Vagina (tissue), 2 donors: ENCODE measurements at regions not wholly inside any gene's neighbourhood (a gene's known extent, or its start where the extent isn't known, plus 50 kb on each side); places are given as distances from the start of the nearest gene placed in this dataset.

Experiments
- DNase-seq, 2 donors: peaks; one replicate each; pipeline ENCODE4 v3.0.0-alpha.2; 2017; ENCODE audit errors: extremely low spot score in 2 of 2
- H3K27ac ChIP-seq: fragments of 200-600 bp; sonication (generic); one replicate; pipeline ENCODE4 v1.5.1; 2019
- H3K27me3 ChIP-seq: fragments of 200-600 bp; sonication (generic); one replicate; pipeline ENCODE4 v1.5.1; 2019
- H3K36me3 ChIP-seq, 2 donors: fragments of 200-600 bp; sonication (generic); one replicate each; pipeline ENCODE4 v1.5.1; 2017 to 2019
- H3K4me1 ChIP-seq: fragments of 200-600 bp; sonication (generic); one replicate; pipeline ENCODE4 v1.5.1; 2019
- H3K4me3 ChIP-seq, 2 donors: fragments of 200-600 bp; sonication (generic); 1 replicate in 1 of 2; 2 replicates in 1 of 2; pipeline ENCODE4 v1.5.1; 2016 to 2019
- H3K9me3 ChIP-seq: fragments of 200-600 bp; sonication (generic); one replicate; pipeline ENCODE4 v1.5.1; 2019
- POLR2A ChIP-seq, 2 donors: fragments of 450-650 bp; IDR thresholded peaks; one replicate each; pipeline ENCODE4 v1.6.1; 2017; ENCODE audit warnings: antibody characterized with exemption in 2 of 2, mild to moderate bottlenecking in 2 of 2, moderate library complexity in 2 of 2
- POLR2AphosphoS5 ChIP-seq, 2 donors: sonication (generic); formaldehyde crosslinking; IDR thresholded peaks; one replicate each; pipeline ENCODE4 v1.9.0; 2017; ENCODE audit warnings: antibody characterized with exemption in 2 of 2, mild to moderate bottlenecking in 2 of 2, low read depth in 1 of 2; ENCODE audit not compliant: insufficient read depth in 1 of 2
- intact Hi-C: fragments of 100-400 bp; cut with DNase I; formaldehyde crosslinking; loops from one replicate; pipeline ENCODE4 v1.15.1; 2023
- TF ChIP-seq, protein P1 (sequence below), 3 experiments: fragments of 450-650 bp in 2 of 3; fragments of 200-600 bp in 1 of 3; sonication (generic) in 1 of 3; IDR thresholded peaks; one replicate each; pipeline ENCODE4 v1.5.1; 2017 to 2019; ENCODE audit warnings: antibody characterized with exemption in 3 of 3, mild to moderate bottlenecking in 2 of 3, moderate library complexity in 2 of 3

DNA sequence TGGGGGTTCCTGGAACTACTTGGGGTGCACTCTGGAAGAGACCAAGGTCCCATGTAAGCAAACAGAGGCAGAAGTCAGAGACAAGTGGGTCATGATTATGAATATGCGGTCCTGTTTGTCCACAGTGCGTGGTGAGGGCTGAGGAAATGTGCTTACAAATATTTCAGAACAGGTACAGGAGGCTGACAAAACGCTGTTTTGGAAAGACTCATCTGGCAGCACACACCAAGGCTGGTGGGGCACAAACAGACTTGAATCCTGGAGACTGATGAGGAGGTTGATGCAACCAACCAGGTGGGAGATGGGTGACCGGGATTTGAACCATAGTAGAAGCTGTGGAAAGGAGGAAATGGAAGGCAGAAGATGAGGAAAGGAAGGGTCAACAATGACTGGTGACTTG is 83.8 kb downstream of the ADRB2 start:
- no peak overlapping the region for H3K27ac ChIP-seq
- DNase-seq: no peak
- intact Hi-C loops: no loop called here
- TF ChIP-seq POLR2A (IDR thresholded peaks at IDR 0.05) (no peak), POLR2AphosphoS5 (IDR thresholded peaks at IDR 0.05; ENCODE audit: insufficient read depth in 1 of 2, low read depth in 1 of 2) (no peak)
- TF ChIP-seq, protein P1, sequence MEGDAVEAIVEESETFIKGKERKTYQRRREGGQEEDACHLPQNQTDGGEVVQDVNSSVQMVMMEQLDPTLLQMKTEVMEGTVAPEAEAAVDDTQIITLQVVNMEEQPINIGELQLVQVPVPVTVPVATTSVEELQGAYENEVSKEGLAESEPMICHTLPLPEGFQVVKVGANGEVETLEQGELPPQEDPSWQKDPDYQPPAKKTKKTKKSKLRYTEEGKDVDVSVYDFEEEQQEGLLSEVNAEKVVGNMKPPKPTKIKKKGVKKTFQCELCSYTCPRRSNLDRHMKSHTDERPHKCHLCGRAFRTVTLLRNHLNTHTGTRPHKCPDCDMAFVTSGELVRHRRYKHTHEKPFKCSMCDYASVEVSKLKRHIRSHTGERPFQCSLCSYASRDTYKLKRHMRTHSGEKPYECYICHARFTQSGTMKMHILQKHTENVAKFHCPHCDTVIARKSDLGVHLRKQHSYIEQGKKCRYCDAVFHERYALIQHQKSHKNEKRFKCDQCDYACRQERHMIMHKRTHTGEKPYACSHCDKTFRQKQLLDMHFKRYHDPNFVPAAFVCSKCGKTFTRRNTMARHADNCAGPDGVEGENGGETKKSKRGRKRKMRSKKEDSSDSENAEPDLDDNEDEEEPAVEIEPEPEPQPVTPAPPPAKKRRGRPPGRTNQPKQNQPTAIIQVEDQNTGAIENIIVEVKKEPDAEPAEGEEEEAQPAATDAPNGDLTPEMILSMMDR (IDR thresholded peaks at IDR 0.05): no peak
- no peaks in the 10 kb centered on the region for H3K36me3 ChIP-seq
- H3K4me3 ChIP-seq: no peak overlapping the region
- H3K27me3 ChIP-seq: no peaks in the 10 kb centered on the region
- H3K4me1 ChIP-seq: peaks cover 30% of the 10 kb centered on the region
- no peaks in the 10 kb centered on the region for H3K9me3 ChIP-seq

DNA sequence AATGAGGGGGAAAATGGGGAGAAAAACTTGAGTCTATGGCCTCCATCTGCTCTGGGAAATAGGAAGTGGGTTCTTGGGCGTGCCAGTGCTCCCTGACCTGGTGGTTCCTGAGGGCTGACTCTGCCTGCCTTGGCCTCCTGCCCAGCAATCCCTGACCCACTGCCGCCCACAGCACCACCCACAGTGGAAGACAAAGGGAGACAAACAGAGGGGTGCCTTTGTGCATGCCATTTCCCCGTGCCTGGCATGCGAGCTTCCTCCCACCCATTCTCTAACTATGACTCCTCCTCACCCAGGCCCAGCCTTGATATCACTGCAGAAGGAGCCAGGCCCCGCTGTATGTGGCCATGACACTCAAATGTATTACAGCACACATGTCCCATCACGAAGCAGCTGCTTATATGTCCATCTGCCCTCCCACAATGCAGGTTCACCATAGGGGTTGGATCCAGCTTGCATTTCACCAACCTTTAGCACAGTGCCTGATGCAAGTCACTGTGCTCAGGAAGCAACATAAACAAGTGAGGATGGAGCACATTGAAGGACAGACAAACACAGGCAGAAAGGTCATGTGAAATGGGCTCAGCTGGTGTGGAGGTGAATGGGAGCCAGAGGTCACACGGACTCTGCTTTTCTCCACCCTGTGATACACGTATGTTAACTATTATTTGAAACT is 84.4 kb downstream of the ADRB2 start:
- no peaks in the 10 kb centered on the region for H3K9me3 ChIP-seq
- intact Hi-C loops: no loop called here
- no peak overlapping the region for H3K4me3 ChIP-seq
- no peak overlapping the region for H3K27ac ChIP-seq
- DNase-seq: no peak
- H3K4me1 ChIP-seq: peaks cover 26% of the 10 kb centered on the region
- no peak for TF ChIP-seq POLR2A (IDR thresholded peaks at IDR 0.05)
- TF ChIP-seq, protein P1 (IDR thresholded peaks at IDR 0.05): no peak
- no peak for TF ChIP-seq POLR2AphosphoS5 (IDR thresholded peaks at IDR 0.05; ENCODE audit: insufficient read depth in 1 of 2, low read depth in 1 of 2)
- no peaks in the 10 kb centered on the region for H3K36me3 ChIP-seq
- no peaks in the 10 kb centered on the region for H3K27me3 ChIP-seq

DNA sequence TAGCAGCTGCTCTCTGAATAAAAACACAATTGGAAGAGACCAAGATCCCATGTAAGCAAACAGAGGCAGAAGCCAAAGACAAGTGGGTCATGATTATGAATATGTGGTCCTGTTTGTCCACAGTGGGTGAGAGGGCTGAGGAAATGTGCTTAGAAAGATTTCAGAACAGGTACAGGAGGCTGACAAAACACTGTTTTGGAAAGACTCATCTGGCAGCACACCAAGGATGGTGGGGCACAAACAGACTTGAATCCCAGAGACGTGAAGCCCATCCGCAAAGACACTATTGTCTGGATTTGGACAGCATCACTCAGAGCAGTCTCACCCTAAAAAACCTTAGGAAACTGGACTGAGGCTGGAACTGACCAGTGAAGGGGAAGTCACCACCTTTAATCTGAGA is 85.0 kb downstream of the ADRB2 start:
- Histone ChIP-seq H3K4me1 (peaks cover 26% of the 10 kb centered on the region), H3K4me3 (no peak overlapping the region), H3K36me3 (no peaks in the 10 kb centered on the region), H3K9me3 (no peaks in the 10 kb centered on the region), H3K27ac (no peak overlapping the region), H3K27me3 (no peaks in the 10 kb centered on the region)
- intact Hi-C loops: no loop called here
- DNase-seq: no peak
- TF ChIP-seq POLR2AphosphoS5 (IDR thresholded peaks at IDR 0.05; ENCODE audit: insufficient read depth in 1 of 2, low read depth in 1 of 2): no peak
- TF ChIP-seq POLR2A (IDR thresholded peaks at IDR 0.05): no peak
- TF ChIP-seq, protein P1 (IDR thresholded peaks at IDR 0.05): no peak

DNA sequence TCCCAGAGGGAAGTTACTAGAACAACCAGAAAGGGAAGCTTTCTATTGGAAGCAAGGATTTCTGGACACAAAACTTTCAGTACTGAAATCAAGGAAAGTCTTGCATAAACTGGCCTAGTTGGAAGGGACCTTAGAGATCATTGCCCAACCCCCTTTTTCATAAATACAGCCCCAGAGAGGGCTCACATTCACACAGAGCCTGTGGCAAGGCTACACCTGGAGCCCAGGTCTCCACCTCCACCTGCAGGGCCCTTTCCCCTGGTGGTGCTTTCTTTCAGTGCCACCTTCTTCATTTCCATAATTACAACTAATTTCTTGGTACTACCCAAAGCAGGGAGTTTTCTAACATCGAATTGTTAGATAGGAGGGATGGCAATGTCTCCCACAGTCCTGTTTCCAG is 85.7 kb downstream of the ADRB2 start:
- no peak for TF ChIP-seq POLR2A (IDR thresholded peaks at IDR 0.05)
- no peak for TF ChIP-seq POLR2AphosphoS5 (IDR thresholded peaks at IDR 0.05; ENCODE audit: insufficient read depth in 1 of 2, low read depth in 1 of 2)
- TF ChIP-seq, protein P1 (IDR thresholded peaks at IDR 0.05): no peak
- H3K4me1 ChIP-seq: peaks cover 26% of the 10 kb centered on the region
- no peak overlapping the region for H3K4me3 ChIP-seq
- no peak for DNase-seq
- H3K27ac ChIP-seq: peak overlapping the region; percentile 29
- no peaks in the 10 kb centered on the region for H3K36me3 ChIP-seq
- H3K9me3 ChIP-seq: no peaks in the 10 kb centered on the region
- intact Hi-C loops: no loop called here
- no peaks in the 10 kb centered on the region for H3K27me3 ChIP-seq

DNA sequence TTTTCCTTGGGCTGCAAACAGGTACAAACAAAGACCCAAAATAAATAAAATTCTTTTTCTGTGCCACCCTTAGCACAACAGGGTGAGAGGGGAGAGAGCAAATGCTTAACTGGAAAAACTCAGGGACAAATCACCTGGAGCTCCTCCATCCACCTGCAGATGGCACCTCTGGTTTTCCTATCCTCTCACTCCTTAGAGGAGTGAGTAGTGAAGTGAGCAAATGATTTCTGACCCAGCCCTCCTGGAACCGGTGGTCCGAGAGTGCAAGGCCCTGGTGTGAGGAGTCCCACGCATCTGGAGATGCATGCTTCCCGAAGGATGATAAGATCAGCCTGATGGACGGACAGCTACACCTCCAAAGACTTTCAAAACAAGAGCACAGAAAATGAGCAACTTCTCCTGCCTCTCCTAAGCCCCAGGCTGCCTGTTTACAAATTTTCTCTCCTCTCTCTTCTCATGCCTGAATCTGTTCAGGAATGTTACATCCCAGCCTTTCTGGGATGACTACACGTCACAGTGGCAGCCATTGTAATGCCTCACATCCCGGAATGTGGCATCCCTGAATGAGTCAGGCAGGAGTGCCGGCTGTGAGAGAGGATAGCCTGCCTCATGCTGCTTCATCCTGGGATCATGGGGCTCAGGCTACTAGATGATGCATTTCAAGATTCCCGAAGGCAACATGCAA is 86.4 kb downstream of the ADRB2 start:
- TF ChIP-seq, protein P1 (IDR thresholded peaks at IDR 0.05): peak in 1 of 3 experiments; percentile 22
- TF ChIP-seq POLR2AphosphoS5 (IDR thresholded peaks at IDR 0.05; ENCODE audit: insufficient read depth in 1 of 2, low read depth in 1 of 2): peak in 1 of 2 donors; percentile 47
- no peak for TF ChIP-seq POLR2A (IDR thresholded peaks at IDR 0.05)
- Histone ChIP-seq H3K36me3 (no peaks in the 10 kb centered on the region), H3K9me3 (no peaks in the 10 kb centered on the region), H3K4me1 (peaks cover 26% of the 10 kb centered on the region), H3K27me3 (no peaks in the 10 kb centered on the region), H3K4me3 (no peak overlapping the region), H3K27ac (peak overlapping the region; percentile 29)
- intact Hi-C loops: no loop called here
- no peak for DNase-seq
